ENCODE measurements at regions not wholly inside any gene's neighbourhood (a gene's known extent, or its start where the extent isn't known, plus 50 kb on each side); places are given as distances from the start of the nearest gene placed in this dataset.

DNA sequence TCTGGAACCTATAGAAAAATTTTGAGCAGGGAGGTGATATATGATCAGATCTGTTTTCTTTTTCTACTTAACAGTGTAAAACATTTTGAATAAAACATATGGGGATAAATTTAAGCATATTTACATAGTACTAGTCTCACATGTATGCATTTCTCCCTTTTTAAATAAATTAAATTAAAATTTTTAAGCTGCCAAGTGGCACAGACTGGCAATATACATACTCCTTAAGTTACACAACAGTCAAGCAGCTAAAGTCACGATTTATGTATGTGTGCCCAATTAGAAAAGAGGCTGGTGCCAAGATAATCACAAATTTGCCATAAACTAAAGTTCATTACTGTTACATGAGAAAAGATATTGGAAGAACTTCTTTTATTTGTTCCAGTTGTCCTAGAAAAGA, 532.0 kb downstream of the RWDD3 start:
- H3K4me3 ChIP-seq (ENCODE audit: control insufficient read depth in 2 of 3, extremely low read depth in 1 of 3, insufficient read depth in 2 of 3, low read depth in 1 of 3, low read length in 3 of 3), result no peak overlapping the region
- no peaks in the 10 kb centered on the region for H3K9me3 ChIP-seq (ENCODE audit: control insufficient read depth, low read depth, low read length)
- no peak overlapping the region for H3K27ac ChIP-seq (ENCODE audit: control insufficient read depth, insufficient read depth, low read length)
- FAIRE-seq (no peak), DNase-seq (ENCODE audit: low read depth, low spot score) (no peak)
- TF ChIP-seq, protein P1, sequence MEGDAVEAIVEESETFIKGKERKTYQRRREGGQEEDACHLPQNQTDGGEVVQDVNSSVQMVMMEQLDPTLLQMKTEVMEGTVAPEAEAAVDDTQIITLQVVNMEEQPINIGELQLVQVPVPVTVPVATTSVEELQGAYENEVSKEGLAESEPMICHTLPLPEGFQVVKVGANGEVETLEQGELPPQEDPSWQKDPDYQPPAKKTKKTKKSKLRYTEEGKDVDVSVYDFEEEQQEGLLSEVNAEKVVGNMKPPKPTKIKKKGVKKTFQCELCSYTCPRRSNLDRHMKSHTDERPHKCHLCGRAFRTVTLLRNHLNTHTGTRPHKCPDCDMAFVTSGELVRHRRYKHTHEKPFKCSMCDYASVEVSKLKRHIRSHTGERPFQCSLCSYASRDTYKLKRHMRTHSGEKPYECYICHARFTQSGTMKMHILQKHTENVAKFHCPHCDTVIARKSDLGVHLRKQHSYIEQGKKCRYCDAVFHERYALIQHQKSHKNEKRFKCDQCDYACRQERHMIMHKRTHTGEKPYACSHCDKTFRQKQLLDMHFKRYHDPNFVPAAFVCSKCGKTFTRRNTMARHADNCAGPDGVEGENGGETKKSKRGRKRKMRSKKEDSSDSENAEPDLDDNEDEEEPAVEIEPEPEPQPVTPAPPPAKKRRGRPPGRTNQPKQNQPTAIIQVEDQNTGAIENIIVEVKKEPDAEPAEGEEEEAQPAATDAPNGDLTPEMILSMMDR (optimal IDR thresholded peaks at IDR 0.05 in 1 of 3, IDR thresholded peaks at IDR 0.05 in 1 of 3, conservative IDR thresholded peaks at IDR 0.05 in 1 of 3; ENCODE audit: extremely low read depth in 1 of 3, insufficient read depth in 2 of 3, low read length in 3 of 3), result no peak
- TF ChIP-seq EZH2 (IDR thresholded peaks at IDR 0.05; ENCODE audit: low read length), result no peak
- H3K27me3 ChIP-seq (ENCODE audit: control insufficient read depth, extremely low read depth, insufficient read depth, low read length), result no peaks in the 10 kb centered on the region
- H3K9ac ChIP-seq (ENCODE audit: control insufficient read depth, extremely low read depth, insufficient read depth, low read length), result no peak overlapping the region
- H3K4me2 ChIP-seq (ENCODE audit: control insufficient read depth, extremely low read depth, insufficient read depth, low read depth, low read length), result no peak overlapping the region
- H3K4me1 ChIP-seq (ENCODE audit: control insufficient read depth, extremely low read depth, insufficient read depth, low read length), result no peaks in the 10 kb centered on the region
- H3K9me1 ChIP-seq (ENCODE audit: control insufficient read depth, extremely low read depth, insufficient read depth, low read length), result no peaks in the 10 kb centered on the region
- H4K20me1 ChIP-seq (ENCODE audit: control insufficient read depth, extremely low read depth, insufficient read depth, low read length), result no peaks in the 10 kb centered on the region
- H3K36me3 ChIP-seq (ENCODE audit: control insufficient read depth in 2 of 2, extremely low read depth in 1 of 2, insufficient read depth in 2 of 2, low read length in 2 of 2), result no peaks in the 10 kb centered on the region
- no peak overlapping the region for H2AFZ ChIP-seq (ENCODE audit: control insufficient read depth, low read length)
- no peaks in the 10 kb centered on the region for H3K79me2 ChIP-seq (ENCODE audit: control insufficient read depth, insufficient read depth, low read length)
- dilution Hi-C loops (cut with MboI; ENCODE audit: extremely low pct_ligation_motif_present, low sequenced_read_pairs), result no loop called here

DNA sequence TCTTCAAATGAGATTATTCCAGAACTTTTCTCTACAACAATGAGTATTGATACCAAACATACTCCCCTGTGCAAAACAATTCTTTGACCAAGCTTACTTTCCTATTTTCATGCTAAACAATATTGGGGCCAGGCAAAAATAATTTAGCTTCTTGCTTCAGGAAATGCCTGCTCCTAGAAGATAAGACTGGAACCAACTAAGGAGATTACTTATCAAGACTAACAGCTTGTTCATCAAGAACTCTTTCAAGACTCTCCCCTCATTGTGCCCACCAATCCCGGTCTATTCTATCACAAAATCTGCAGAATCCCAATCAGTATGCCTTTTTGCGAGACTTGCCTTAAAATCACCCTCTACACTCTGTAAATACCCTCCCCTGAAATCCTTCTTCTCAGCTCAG, 536.6 kb downstream of the RWDD3 start:
- no peak overlapping the region for H2AFZ ChIP-seq (ENCODE audit: control insufficient read depth, low read length)
- no peak overlapping the region for H3K27ac ChIP-seq (ENCODE audit: control insufficient read depth, insufficient read depth, low read length)
- no peaks in the 10 kb centered on the region for H3K9me1 ChIP-seq (ENCODE audit: control insufficient read depth, extremely low read depth, insufficient read depth, low read length)
- no peaks in the 10 kb centered on the region for H3K9me3 ChIP-seq (ENCODE audit: control insufficient read depth, low read depth, low read length)
- H3K4me1 ChIP-seq (ENCODE audit: control insufficient read depth, extremely low read depth, insufficient read depth, low read length), result no peaks in the 10 kb centered on the region
- no peaks in the 10 kb centered on the region for H3K27me3 ChIP-seq (ENCODE audit: control insufficient read depth, extremely low read depth, insufficient read depth, low read length)
- H3K36me3 ChIP-seq (ENCODE audit: control insufficient read depth in 2 of 2, extremely low read depth in 1 of 2, insufficient read depth in 2 of 2, low read length in 2 of 2), result no peaks in the 10 kb centered on the region
- H3K4me3 ChIP-seq (ENCODE audit: control insufficient read depth in 2 of 3, extremely low read depth in 1 of 3, insufficient read depth in 2 of 3, low read depth in 1 of 3, low read length in 3 of 3), result no peak overlapping the region
- no peaks in the 10 kb centered on the region for H3K79me2 ChIP-seq (ENCODE audit: control insufficient read depth, insufficient read depth, low read length)
- DNase-seq (ENCODE audit: low read depth, low spot score), result no peak
- H3K4me2 ChIP-seq (ENCODE audit: control insufficient read depth, extremely low read depth, insufficient read depth, low read depth, low read length), result no peak overlapping the region
- dilution Hi-C loops (cut with MboI; ENCODE audit: extremely low pct_ligation_motif_present, low sequenced_read_pairs), result no loop called here
- H4K20me1 ChIP-seq (ENCODE audit: control insufficient read depth, extremely low read depth, insufficient read depth, low read length), result no peaks in the 10 kb centered on the region
- FAIRE-seq, result no peak
- no peak overlapping the region for H3K9ac ChIP-seq (ENCODE audit: control insufficient read depth, extremely low read depth, insufficient read depth, low read length)
- TF ChIP-seq EZH2 (IDR thresholded peaks at IDR 0.05; ENCODE audit: low read length), result no peak
- TF ChIP-seq, protein P1 (optimal IDR thresholded peaks at IDR 0.05 in 1 of 3, IDR thresholded peaks at IDR 0.05 in 1 of 3, conservative IDR thresholded peaks at IDR 0.05 in 1 of 3; ENCODE audit: extremely low read depth in 1 of 3, insufficient read depth in 2 of 3, low read length in 3 of 3), result no peak

All from keratinocyte (primary cell).